IMR-90 (cell line): ENCODE measurements at regions not wholly inside any gene's neighbourhood (a gene's known extent, or its start where the extent isn't known, plus 50 kb on each side); places are given as distances from the start of the nearest gene placed in this dataset.

Experiments
- ATAC-seq: fragments of 200-7000 bp; cut with Tn5 transposase; 2 replicates; pipeline ENCODE4 v1.9.1; 2020; ENCODE audit warnings: low read depth, mild to moderate bottlenecking, moderate library complexity
- BruUV-seq: library from RNA; stranded (reverse); fragments of 400-500 nt; replicated peaks from 2 replicates; lab custom pipeline; 2021; lab: Mats Ljungman, UMichigan
- CTCF ChIA-PET: fragments of 300-600 bp; formaldehyde crosslinking; extraction: SDS; loops from one replicate; lab custom pipeline; 2021; ENCODE audit warnings: antibody characterized with exemption; lab: Yijun Ruan, JAX
- POLR2A ChIA-PET: fragments of 300-600 bp; sonication (Branson Sonifier 250); formaldehyde crosslinking; loops from one replicate; lab custom pipeline; 2022; ENCODE audit warnings: antibody characterized with exemption; ENCODE audit not compliant: unreplicated experiment; lab: Charles Lee
- DNase-seq: peaks from one replicate; pipeline ENCODE4 v3.0.0; 2013
- H2AFZ ChIP-seq: replicated peaks from 2 replicates; pipeline ENCODE3; 2013; ENCODE audit warnings: low read length, mild to moderate bottlenecking; ENCODE audit not compliant: poor library complexity
- H2AK5ac ChIP-seq: 2 replicates; pipeline ENCODE4 v1.6.1; 2013; ENCODE audit warnings: low read depth, low read length, inconsistent platforms
- H2AK9ac ChIP-seq: replicated peaks from 2 replicates; pipeline ENCODE3; 2013; ENCODE audit warnings: mild to moderate bottlenecking, low read depth, low read length, moderate library complexity; ENCODE audit not compliant: poor library complexity
- H2BK120ac ChIP-seq: 2 replicates; pipeline ENCODE4 v1.6.1; 2013; ENCODE audit warnings: low read depth, low read length, inconsistent platforms
- H2BK15ac ChIP-seq: 3 replicates; pipeline ENCODE4 v1.6.1; 2013; ENCODE audit warnings: low read depth, low read length, inconsistent platforms
- H2BK20ac ChIP-seq: 2 replicates; pipeline ENCODE4 v1.6.1; 2013; ENCODE audit warnings: low read depth, mild to moderate bottlenecking, inconsistent platforms, low read length, moderate library complexity
- H2BK5ac ChIP-seq: 2 replicates; pipeline ENCODE4 v1.6.1; 2013; ENCODE audit warnings: mild to moderate bottlenecking, low read depth, low read length, inconsistent platforms; ENCODE audit not compliant: poor library complexity, severe bottlenecking
- H3K14ac ChIP-seq: replicated peaks from 2 replicates; pipeline ENCODE4 v1.6.1; 2013; ENCODE audit warnings: low read depth, low read length, inconsistent platforms
- H3K18ac ChIP-seq: 2 replicates; pipeline ENCODE4 v1.6.1; 2013; ENCODE audit warnings: low read depth, low read length, control low read depth
- H3K23ac ChIP-seq: 2 replicates; pipeline ENCODE4 v1.6.1; 2013; ENCODE audit warnings: low read depth, low read length, inconsistent platforms
- H3K27ac ChIP-seq: 2 replicates; pipeline ENCODE4 v1.5.1; 2013; ENCODE audit warnings: mild to moderate bottlenecking, control low read depth, low read length; ENCODE audit not compliant: insufficient read depth
- H3K27me3 ChIP-seq: 2 replicates; pipeline ENCODE4 v1.6.1; 2013; ENCODE audit warnings: low read length; ENCODE audit not compliant: control insufficient read depth, insufficient read depth
- H3K36me3 ChIP-seq: 2 replicates; pipeline ENCODE4 v1.6.1; 2013; ENCODE audit warnings: low read length, mixed read lengths; ENCODE audit not compliant: control insufficient read depth, insufficient read depth
- H3K4ac ChIP-seq: 2 replicates; pipeline ENCODE4 v1.6.1; 2013; ENCODE audit warnings: low read depth, low read length, inconsistent platforms
- H3K4me1 ChIP-seq: 2 replicates; pipeline ENCODE4 v1.6.1; 2013; ENCODE audit warnings: low read length, mixed read lengths; ENCODE audit not compliant: control insufficient read depth, insufficient read depth
- H3K4me2 ChIP-seq: 2 replicates; pipeline ENCODE4 v1.6.1; 2013; ENCODE audit warnings: low read depth, mild to moderate bottlenecking, control low read depth, low read length, moderate library complexity
- H3K4me3 ChIP-seq: 2 replicates; pipeline ENCODE4 v1.5.1; 2013; ENCODE audit warnings: low read depth, mild to moderate bottlenecking, control low read depth, low read length, moderate library complexity; ENCODE audit not compliant: insufficient read depth
- H3K56ac ChIP-seq: 2 replicates; pipeline ENCODE4 v1.6.1; 2013; ENCODE audit warnings: low read length, inconsistent platforms; ENCODE audit not compliant: insufficient read depth; ENCODE audit errors: extremely low read depth
- H3K79me1 ChIP-seq, 2 experiments: 2 replicates each; pipeline ENCODE4 v1.6.1; 2013; ENCODE audit warnings: low read length in 2 of 2, inconsistent platforms in 1 of 2, low read depth in 1 of 2
- H3K9ac ChIP-seq: 2 replicates; pipeline ENCODE4 v1.6.1; 2013; ENCODE audit warnings: low read depth, low read length, control low read depth
- H3K9me1 ChIP-seq: 2 replicates; pipeline ENCODE4 v1.6.1; 2013; ENCODE audit warnings: low read length, inconsistent platforms; ENCODE audit not compliant: insufficient read depth
- H3K9me3 ChIP-seq: 2 replicates; pipeline ENCODE4 v1.6.1; 2013; ENCODE audit warnings: low read length; ENCODE audit not compliant: control insufficient read depth, insufficient read depth
- H4K20me1 ChIP-seq: 2 replicates; pipeline ENCODE4 v1.6.1; 2013; ENCODE audit warnings: low read length, inconsistent platforms; ENCODE audit not compliant: insufficient read depth
- H4K5ac ChIP-seq: 2 replicates; pipeline ENCODE4 v1.6.1; 2013; ENCODE audit warnings: mild to moderate bottlenecking, low read depth, low read length, control low read depth
- H4K8ac ChIP-seq, 2 experiments: 2 replicates each; pipeline ENCODE4 v1.6.1; 2013; ENCODE audit warnings: low read depth in 2 of 2, low read length in 2 of 2, control low read depth in 1 of 2, inconsistent platforms in 1 of 2
- H4K91ac ChIP-seq: 2 replicates; pipeline ENCODE4 v1.6.1; 2013; ENCODE audit warnings: low read depth, low read length, inconsistent platforms; ENCODE audit not compliant: insufficient read depth
- BHLHE40 ChIP-seq: fragments of 150-350 bp; IDR thresholded peaks from 2 replicates; pipeline ENCODE4 v1.6.1; 2016; ENCODE audit warnings: mild to moderate bottlenecking, low read depth, low read length
- MAFK ChIP-seq: IDR thresholded peaks from 2 replicates; pipeline ENCODE4 v1.6.1; 2012; ENCODE audit warnings: low read depth, low read length, improper control_type of control experiment
- POLR2A ChIP-seq: IDR thresholded peaks from 2 replicates; pipeline ENCODE4 v1.6.1; 2012; ENCODE audit warnings: mild to moderate bottlenecking, low read depth, low read length
- RAD21 ChIP-seq: IDR thresholded peaks from 2 replicates; pipeline ENCODE4 v1.6.1; 2012; ENCODE audit warnings: low read length, improper control_type of control experiment
- RFX5 ChIP-seq: IDR thresholded peaks from 2 replicates; pipeline ENCODE4 v1.8.0; 2012; ENCODE audit warnings: low read depth, mild to moderate bottlenecking, low read length, moderate library complexity
- SMC3 ChIP-seq: fragments of 150-350 bp; IDR thresholded peaks from 2 replicates; pipeline ENCODE4 v1.6.1; 2016; ENCODE audit warnings: low read depth, mild to moderate bottlenecking, antibody characterized with exemption, low read length, moderate library complexity
- USF2 ChIP-seq: fragments of 150-350 bp; IDR thresholded peaks from 2 replicates; pipeline ENCODE4 v1.6.1; 2017; ENCODE audit warnings: mild to moderate bottlenecking, antibody characterized with exemption, low read length, low read depth
- WGBS, 2 experiments: methylation state at CpG; one replicate each; pipeline versions ENCODE4 v1.1.5 to v1.1.7; 2013; ENCODE audit warnings: missing lambda C conversion rate in 2 of 2; ENCODE audit not compliant: insufficient read length in 1 of 2; ENCODE audit errors: extremely low coverage in 2 of 2; 5-methylcytosine and 5-hydroxymethylcytosine counted together
- dilution Hi-C: fragments of 300-500 bp; cut with HindIII; formaldehyde crosslinking; loops from one replicate; pipeline ENCODE4 v1.14.3; 2018; ENCODE audit warnings: low sequenced_read_pairs; ENCODE audit not compliant: unreplicated experiment
- in situ Hi-C: fragments of 300-500 bp; cut with MboI; formaldehyde crosslinking; loops from 3 replicates; pipeline ENCODE4 v1.14.3; 2019; ENCODE audit warnings: low sequenced_read_pairs, inconsistent platforms, mixed read lengths
- intact Hi-C: fragments of 100-400 bp; cut with micrococcal nuclease; formaldehyde crosslinking; loops from 2 replicates; pipeline ENCODE4 v1.10.0; 2022

DNA sequence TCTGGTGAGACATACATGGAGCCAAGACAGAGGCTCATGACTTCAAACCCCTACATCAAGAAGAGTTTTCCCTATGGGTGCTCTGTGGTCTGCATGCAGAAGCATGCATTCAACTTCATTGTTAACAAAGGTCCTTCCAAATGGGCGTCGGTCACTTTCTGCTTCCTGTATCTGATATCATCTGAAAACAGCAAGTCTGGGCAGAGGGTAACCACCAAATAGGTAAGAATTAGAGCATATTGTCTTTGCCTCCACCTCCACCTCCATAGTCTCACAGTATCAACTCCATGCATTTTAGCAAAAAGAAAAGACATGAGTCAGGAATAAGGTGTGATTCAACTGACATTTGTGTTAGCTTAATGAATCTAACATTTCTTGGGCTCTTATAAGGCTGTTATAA, 462.9 kb downstream of the DMRT2 start:
- Histone ChIP-seq H2AK9ac (no peak overlapping the region), H3K9me3 (peaks cover 19% of the 10 kb centered on the region), H2BK5ac (no peak overlapping the region), H3K4me2 (no peak overlapping the region), H3K27ac (no peak overlapping the region), H3K27me3 (no peaks in the 10 kb centered on the region), H3K18ac (no peak overlapping the region), H2BK15ac (no peak overlapping the region), H3K4me3 (no peak overlapping the region), H3K56ac (no peak overlapping the region), H4K8ac (no peak overlapping the region), H3K9me1 (no peaks in the 10 kb centered on the region), H4K5ac (no peak overlapping the region), H3K23ac (no peak overlapping the region), H3K9ac (no peak overlapping the region), H4K91ac (no peak overlapping the region), H4K20me1 (no peaks in the 10 kb centered on the region), H3K36me3 (no peaks in the 10 kb centered on the region), H3K14ac (no peak overlapping the region), H2BK20ac (no peak overlapping the region), H2AFZ (no peak overlapping the region), H3K4me1 (no peaks in the 10 kb centered on the region), H3K79me1 (no peaks in the 10 kb centered on the region), H3K4ac (no peak overlapping the region), H2AK5ac (no peak overlapping the region), H2BK120ac (no peak overlapping the region)
- in situ Hi-C loops (no loop called here), dilution Hi-C loops (no loop called here), intact Hi-C loops (no loop called here)
- no CpG with 5 or more reads among the region's 2 CpGs for WGBS, 2 experiments
- CTCF ChIA-PET: no interaction called here
- ATAC-seq (no peak), DNase-seq (no peak)
- TF ChIP-seq RAD21: no peak
- no peak for TF ChIP-seq USF2
- no peak for TF ChIP-seq SMC3
- TF ChIP-seq BHLHE40: no peak
- no peak for TF ChIP-seq POLR2A
- TF ChIP-seq RFX5: no peak
- TF ChIP-seq MAFK: no peak
- POLR2A ChIA-PET: no interaction called here
- BruUV-seq: no TSS peak
